NCI-H524 (cell line): ENCODE measurements at regions not wholly inside any gene's neighbourhood (a gene's known extent, or its start where the extent isn't known, plus 50 kb on each side); places are given as distances from the start of the nearest gene placed in this dataset.

ENCODE experiments used
- DNase-seq, 2 experiments: peaks; one replicate each; lab custom pipeline; 2025; lab: John Stamatoyannopoulos, UW

DNA sequence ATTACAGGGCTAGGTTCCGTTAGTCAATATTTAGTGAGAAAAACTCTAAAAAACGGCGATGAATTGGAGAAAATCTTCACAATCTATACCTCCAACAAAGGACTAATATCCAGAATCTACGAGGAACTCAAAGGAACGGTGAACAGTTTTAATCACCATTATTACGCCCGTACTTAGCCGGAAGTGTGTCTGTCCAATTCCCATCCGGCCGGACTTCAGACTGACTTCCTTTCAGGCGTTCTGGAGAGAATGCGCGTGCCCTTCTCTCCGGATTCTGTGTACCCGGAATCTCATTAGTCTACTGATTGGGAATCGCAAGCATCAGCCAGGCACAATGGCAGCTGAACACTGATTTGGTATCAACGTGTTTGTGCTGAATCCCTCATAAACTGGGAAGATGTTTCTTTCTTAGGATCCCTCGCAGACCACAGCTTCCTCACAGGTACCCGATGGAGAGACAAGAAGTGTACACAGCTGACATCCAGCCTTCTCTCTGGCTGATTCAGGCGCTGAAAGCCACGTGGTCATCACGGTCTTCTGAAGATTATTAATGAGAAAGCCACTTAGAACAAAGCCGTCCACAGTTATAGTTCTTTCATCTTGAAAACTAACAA, 239.9 kb downstream of the ZNF516 start:
- no peak for DNase-seq

DNA sequence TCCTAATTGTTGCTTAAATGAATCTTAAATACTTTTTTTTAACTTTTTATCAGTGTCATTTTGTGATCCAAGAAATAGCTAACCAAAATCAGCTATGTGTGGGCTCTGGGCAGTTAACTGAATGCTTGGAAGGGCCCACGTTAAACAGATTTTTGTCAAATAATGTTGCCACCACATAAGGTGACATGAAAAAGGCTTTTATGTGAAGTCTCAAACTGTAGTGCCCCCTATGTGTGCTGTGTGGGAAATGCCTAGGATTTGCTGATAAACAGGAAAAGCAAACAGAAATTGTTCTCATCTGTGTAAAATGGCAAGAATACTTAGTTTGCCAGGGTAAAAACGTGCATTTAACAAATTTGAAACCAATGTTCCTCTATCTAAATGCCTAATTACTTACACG, 242.2 kb downstream of the ZNF516 start:
- peak in 1 of 2 experiments; percentile 11 for DNase-seq

DNA sequence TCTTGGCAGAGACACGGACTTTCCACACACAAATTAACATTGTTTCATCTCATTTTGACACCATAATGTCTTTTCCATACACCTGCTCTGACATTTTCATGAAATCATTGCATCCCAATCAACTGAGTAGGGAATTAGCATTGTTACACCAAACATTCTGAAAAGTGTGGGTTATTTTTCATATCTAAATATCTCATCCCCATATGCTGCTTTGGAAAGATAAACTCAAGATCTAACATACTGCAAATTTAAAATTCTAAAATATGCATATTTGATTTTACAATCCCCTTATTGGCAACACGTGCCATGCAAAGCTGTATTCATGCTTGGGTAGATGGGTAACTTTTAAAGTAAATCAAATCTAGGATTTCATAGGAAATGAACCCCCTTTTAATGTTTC, 242.9 kb downstream of the ZNF516 start:
- no peak for DNase-seq

DNA sequence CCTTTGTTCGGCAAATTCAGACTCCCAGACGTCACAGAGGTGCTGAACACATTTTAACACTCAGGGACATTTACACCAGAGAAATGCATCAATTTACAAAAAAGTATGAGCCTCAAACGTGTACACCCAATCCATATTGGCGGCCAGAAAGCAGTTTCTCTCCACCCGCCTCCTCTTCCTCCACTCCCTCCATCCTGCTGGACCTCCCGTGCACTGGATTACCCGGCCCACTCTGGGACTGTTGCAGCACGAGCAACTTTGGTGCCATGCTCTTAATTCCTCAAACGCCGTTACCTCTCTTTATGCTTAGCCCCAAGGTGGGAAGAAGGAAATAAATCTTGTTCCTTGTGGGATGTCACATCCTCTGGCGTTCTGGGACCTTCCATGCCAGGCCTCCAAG, 243.4 kb downstream of the ZNF516 start:
- DNase-seq = no peak

DNA sequence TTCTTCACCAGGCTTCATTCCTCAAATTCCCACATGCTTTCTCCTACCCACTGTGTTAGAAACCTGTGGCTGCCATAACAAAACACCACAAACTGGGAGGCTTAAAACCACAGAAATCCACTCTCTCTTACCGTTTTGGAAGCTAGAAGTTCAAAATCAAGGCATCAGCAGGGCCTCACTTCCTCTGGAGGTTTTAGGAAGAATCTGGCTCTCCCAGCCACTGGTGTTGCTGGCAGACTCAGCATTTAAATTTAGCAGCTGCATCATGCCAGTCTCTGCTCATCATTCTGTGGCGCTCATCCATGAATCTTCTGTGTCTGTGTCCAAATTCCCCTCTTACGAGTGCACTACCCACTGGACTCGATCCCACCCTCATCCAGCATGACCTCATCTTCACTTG, 248.5 kb downstream of the ZNF516 start:
- no peak for DNase-seq

DNA sequence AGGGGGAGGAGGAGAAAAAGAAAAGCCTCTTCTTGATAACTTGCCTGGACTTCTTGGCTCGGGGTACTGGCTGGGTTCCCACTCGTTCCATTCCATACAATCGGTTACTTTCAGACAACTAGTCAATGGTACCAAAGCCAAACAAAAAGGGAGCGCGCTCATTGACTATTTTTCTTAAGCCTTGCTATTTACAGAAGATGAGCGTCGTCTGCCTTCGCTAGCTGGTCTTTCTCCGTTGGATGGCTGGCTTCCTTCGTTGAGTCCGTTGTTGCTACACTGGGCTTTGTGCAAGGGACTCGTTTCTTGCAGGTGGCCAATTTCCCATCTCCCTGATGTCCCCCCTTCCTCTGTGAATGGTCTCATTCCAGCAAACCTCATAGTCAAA, 260.4 kb downstream of the ZNF516 start:
- no peak for DNase-seq

DNA sequence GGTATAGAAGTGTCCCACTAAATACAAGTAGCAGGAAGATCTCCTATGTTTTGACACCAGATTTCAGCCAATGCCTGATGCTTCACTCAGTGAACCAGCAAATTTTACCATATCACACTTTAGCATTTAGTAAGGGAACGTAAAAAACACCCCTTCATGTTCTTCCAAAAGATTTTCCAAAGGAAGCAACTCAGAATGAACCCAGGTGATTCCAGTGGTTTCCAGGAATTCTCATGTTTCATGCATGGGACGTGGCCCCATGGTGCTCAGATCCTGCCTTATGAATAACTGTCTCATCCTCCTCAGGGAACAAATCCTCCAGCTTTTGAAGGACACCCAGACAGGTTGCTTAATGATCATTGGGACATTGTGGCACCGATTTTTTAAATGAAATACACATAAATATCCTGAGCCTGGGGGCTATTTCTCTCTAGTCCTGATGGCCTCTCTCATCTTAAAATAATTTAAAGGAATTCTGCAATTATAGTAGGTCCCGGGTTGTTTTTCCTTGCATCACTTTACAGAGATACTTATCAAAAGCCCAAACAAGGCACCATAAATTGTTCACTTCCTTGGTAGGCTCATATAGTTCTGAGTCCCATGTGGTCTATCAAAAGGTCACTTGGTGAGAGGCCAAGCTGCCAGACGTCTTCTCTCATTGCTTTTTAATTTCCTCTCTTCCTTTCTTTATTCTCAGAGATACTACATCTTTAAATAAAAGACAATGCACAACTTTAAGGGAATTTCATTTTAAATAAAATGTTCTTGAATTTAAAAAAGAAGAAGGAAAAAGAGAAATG, 261.0 kb downstream of the ZNF516 start:
- no peak for DNase-seq

DNA sequence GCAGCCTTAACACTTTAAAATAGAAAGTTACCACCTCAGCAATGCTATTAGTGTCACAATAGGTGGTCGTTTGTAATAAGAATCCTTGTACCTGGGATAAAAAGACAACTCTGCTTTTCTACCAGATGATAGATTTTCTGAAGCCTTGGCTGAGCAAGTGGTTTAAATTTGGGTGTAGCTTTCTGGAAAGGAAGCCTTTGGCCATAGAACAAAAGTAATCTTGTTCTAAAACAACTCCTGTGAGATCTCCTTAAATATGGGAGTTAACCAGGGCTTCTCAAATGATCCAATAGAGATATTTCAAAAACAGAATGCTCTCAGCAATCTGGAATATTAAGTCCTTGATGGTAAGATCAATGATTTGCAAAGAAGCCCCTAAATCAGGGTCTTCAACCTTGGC, 261.6 kb downstream of the ZNF516 start:
- no peak for DNase-seq

DNA sequence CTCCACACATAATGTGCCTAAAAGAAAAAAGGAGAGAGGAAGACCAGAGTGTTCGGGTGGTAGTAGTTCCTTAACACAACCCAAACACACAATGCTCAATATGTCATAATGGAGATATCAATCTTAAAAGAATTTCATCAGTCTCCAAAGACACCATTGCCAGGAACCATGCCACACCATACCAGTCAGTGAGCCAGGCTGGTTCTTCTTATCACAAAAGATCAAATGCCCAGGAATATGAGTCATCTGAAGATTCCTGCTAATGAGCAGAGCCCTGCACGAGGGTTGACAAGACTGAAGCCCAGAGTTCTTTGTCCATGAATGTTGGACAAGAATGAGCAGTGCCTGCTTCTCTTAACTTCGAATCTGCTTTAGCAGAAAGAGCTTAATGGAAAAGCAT, 262.3 kb downstream of the ZNF516 start:
- DNase-seq = no peak

DNA sequence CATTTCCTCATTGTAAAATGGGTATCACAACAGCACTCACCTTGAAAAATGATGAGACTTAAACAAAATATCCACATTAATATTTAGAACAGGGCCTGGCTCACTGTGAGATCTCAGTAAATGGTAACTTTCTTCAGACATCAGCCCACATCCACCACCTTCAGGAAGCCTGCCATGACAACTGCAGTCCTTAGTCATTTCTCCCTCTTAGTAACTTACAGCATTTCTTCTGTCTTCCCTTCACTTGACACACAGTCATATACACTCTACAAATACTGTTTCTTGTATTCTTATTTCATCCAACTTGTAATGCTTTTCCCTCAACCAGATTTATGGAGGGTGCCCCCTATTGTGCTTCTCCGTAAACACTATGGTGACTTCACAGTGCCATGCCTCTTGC, 263.0 kb downstream of the ZNF516 start:
- DNase-seq = no peak

DNA sequence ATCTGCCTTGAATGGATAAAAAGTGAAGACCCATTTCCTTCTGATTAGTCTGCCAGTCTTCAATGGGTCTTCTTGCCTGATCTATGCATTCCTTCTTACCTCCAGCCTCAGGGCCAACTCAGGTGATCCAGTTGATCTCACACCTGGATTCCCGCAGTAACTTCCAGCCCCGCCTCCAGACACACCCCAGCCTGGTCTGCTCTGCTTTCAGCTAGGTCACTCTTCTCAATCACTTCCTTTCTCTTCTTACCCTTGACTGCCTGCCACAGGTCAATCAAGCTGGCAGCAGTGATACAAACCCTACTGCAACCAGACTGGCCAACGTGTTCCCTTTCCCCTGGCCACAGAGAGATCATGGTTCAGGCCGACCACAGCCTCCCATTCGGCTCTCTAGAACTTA, 263.6 kb downstream of the ZNF516 start:
- no peak for DNase-seq

DNA sequence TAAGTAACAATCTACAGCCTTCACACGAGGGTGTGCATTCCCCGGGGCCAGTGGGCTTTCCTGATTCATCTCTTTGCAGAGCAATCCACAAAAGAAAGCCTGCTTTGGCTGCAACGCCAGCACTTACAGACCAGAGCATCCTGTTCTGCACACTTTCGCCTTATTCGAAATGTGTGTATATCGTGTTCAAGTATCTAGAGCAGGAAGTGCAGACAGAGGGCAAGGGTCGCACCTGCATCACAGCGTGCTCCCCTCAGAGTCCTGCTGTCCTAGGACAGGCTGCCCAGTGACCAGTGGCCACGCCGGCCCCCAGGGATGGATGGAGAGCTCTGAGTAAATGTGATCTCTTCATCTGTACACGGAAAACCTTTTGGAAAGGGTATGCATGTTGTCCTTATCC, 264.3 kb downstream of the ZNF516 start:
- no peak for DNase-seq

DNA sequence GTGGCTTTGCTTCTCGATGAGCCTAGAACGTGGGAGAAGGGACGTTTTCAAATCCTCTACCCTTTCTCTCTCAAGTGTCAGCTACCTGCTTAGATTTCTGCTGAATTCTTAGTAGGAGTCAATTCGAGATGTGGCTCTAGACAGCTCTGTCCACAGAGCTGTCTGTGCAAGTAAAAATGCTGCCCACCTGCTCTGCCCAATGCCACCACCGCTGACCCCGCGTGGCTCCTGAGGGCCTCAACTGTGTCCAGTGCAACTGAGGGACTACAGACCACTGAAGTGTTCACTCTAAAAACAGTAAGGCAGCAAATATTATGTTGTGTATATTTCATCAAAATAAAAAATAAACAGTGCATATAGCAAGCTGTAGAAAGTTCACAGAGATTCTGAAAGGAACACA, 266.3 kb downstream of the ZNF516 start:
- DNase-seq = no peak

DNA sequence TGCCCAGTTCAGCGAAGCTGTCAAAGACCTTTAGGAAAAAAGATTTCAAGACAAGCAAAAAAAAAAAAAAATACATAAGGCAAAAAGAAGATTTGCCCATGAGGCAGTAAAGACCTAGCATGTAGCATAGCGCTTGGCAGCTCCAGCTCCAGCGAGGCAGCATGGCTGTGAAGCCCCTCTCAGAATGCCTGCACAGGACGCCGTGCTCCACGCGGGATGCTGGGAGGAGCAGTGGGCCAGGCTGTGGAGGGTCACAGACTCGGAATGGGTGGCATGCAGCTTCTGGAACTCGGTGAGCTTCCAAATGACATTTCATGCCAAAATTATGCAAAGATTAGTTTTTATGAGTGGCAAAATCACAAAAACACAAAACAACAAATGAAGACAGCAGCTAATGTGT, 267.3 kb downstream of the ZNF516 start:
- DNase-seq = no peak

DNA sequence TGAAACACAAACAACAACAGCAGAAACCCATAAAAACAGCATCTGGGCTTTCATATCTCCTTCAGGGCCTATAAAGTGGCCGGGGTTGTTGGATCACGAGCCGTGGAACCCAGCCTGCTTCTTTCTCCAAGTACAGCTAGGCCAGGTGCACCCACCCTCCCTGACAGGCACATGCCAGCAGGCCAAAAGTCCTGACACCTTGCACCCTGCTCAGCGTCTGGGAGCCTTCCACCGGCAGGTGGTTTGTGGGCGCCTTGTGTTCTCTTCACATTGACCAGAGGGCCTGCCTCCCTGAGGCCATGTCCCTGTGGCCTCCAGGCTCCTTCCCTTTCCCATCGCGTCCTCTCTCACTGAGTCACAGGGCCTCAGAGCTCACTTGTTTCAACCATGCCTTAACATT, 271.6 kb downstream of the ZNF516 start:
- no peak for DNase-seq

DNA sequence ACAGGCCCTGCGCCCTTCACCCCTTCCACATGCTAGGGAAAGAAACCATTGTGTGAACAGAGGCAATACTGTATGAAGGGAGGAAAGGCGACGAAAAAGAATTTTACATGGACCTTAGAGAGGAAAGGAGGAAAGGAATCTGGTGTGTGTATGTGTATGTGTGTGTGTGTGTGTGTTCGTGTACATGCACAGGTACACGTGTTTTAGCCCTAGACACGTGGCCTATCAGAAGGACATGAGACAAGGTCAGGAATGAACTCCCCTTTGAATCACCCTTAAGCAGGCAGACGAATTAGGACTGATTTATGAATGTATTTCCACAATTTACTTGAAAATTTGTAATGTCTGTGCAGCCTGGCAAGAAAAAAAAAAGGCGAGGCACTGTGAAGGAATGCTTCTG, 276.0 kb downstream of the ZNF516 start:
- DNase-seq = no peak

DNA sequence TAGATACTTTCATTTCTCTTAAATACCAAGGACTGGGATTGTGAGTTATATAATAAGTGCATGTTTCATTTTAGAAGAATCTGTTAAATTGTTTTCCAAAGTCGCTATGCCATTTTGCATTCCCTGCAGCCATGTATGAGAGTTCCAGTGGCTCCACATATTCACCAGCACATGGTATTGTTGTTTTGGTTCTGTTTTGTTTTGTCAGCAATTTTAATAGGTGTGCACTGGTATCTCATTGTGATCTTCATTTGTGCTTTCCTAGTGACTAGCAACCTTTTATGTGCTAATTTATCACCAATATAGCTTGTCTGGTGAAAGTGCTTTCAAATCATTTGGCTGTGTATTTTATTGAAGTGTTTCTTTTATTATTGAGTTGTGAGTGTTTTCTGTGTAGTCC, 278.9 kb downstream of the ZNF516 start:
- no peak for DNase-seq

DNA sequence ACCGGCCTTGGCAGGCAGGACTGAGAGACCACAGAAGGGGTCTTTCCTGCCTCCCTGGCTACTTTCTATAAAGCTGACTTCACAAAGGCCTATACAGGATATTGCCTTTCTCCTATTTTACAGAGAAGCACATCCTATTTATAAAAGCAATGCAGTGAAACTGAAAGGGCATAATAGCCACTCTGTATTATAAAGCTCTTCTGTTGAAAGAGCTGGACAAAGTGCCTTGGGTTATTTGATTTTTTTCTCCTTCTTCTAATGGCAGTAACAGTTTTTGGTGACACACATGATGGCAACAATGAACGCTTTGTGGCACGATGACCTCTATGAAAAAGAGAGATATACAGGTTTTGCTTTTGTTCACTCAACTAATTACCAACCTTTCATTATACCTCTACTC, 281.1 kb downstream of the ZNF516 start:
- no peak for DNase-seq

DNA sequence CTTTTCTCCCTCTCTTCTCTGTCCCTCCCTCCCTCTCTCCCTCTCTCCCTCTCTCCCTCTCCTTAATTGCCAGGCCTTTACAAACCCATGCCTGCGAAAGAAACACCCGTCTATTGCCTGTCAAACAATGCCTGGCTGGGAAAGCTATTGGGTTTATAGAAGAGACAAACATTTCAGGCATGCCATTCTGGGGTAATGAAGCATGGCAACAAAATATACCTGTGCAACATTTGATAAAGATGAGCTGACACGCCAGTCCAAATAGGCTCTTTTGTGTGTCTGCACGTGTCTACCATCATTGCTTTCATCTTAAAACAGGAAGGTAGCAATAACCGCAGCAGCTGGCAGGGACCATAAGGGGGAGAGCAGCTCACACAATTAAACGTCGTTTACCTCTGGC, 282.1 kb downstream of the ZNF516 start:
- DNase-seq = peak in 1 of 2 experiments; percentile 30

DNA sequence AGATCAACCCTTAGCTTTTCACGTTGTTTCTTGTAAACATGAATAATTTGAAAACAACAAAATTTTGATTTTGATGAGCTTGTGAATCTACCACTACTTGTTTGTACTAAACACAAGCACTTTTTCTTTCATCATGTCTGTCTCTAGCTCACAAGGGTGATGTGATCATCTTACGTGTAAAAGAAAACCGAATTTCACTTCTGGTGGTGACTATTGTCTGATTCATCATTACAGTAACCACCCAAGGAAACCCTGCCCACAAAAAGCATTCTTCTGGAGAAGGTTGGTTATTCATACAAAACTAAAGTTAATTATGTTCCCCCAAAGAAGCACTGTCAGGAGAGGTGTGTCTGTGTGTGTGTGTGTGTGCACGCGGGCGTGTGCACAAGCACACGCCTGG, 285.4 kb downstream of the ZNF516 start:
- DNase-seq = no peak

DNA sequence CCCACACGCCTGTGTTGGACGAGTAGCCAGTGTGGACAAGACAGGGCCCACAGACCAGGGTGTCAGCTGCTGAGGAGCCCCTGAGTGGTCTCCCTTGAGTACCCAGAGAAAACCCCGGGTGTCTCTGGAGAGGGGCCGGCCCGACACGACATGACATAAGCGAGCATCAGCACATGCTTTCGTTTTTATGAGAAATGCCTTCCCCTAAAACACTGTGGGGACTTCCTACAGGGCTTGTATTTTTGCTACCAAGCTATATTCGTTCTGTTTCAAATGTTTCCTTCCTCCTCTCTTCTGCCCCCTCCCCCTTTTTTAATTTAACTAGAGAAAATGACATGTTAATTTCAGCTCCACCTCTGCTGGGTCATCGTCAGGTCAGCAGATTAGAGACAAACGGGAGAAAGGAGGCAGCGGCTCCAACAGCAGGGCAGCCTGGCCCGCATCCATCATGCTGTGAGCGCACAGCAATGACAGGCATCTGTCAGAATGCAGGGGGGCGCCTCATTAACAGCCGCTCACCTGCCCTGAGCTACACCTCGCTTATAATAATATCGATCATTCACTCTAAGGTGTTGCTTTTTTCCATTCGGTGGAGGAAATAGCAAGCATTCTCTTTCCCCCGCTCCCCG, 286.2 kb downstream of the ZNF516 start:
- DNase-seq = peak in 1 of 2 experiments; percentile 3

DNA sequence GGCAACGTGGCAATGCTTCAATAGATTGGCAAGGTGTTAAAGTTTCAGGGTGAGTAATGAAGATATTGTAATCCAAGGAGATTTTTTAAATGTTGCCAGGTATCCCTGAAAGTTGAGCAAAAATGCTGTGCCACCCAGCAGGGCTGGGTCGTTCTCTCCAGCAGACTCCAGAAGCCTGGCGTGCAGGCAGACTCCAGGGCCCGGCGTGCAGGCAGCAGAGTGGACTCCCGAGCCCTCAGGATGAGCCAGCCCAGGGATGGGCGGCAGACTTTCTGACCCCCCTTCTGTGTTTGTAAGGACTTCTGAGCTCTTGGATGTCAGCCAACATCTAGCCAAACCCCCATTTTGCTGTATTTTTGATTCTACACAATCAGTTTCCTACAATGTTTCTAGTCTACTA, 289.1 kb downstream of the ZNF516 start:
- DNase-seq = no peak

DNA sequence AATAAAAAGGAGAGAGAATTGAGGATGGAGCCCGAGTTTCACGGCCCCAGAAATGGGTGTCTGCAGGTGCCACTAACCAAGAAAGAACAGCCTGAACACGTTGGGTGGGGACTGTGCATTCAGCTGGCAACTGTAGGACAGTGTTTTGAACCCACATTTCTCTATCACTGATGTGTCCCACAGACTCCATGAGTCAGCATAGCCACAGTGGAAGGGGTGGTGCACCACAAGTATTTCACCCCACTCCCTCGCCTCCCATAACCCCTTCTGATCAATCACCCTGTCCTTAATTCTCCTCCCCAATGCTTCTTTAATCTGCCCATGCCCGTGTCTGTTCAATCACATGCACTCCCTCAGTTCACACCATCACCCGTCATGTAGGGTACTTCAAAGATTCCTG, 291.5 kb downstream of the ZNF516 start:
- no peak for DNase-seq

DNA sequence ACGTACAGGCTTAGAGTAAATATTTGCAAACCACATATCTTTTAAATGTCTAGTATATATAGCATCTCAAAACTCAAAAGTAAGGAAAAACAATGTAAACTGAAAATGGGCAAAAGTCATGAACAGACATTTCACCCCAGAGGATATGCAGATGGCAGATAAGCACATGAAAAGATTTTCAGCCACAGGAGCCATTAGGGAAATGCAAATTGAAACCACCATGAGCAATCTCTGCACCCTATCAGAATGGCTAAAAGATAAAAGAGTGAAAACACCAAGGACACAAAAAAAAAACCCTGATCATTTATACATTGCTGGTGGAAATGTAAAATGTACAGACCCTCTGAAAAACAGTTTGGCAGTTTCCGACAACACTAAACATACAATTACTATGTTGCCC, 292.7 kb downstream of the ZNF516 start:
- DNase-seq = no peak
